ENCODE measurements at regions not wholly inside any gene's neighbourhood (a gene's known extent, or its start where the extent isn't known, plus 50 kb on each side); places are given as distances from the start of the nearest gene placed in this dataset.

DNA sequence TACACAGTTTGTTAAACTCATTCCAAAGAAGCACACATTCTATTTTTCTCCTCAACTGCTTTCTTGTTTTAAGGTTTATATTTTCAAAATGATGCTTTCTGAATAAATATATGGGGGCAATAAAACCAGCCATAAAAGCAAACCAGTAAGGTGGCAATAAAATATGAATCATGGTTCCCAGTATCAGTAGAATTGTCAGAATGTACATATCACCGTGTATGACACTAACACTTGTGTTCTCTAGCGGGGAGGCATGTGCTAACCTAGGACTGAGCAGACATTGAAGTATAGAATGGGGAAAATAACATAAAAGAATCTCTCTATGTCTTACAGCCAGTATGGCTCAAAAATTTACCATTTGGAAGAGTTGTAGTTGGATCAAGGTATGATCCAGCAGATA is 329.9 kb upstream of the ISL1 start:
- TF ChIP-seq, protein P1, sequence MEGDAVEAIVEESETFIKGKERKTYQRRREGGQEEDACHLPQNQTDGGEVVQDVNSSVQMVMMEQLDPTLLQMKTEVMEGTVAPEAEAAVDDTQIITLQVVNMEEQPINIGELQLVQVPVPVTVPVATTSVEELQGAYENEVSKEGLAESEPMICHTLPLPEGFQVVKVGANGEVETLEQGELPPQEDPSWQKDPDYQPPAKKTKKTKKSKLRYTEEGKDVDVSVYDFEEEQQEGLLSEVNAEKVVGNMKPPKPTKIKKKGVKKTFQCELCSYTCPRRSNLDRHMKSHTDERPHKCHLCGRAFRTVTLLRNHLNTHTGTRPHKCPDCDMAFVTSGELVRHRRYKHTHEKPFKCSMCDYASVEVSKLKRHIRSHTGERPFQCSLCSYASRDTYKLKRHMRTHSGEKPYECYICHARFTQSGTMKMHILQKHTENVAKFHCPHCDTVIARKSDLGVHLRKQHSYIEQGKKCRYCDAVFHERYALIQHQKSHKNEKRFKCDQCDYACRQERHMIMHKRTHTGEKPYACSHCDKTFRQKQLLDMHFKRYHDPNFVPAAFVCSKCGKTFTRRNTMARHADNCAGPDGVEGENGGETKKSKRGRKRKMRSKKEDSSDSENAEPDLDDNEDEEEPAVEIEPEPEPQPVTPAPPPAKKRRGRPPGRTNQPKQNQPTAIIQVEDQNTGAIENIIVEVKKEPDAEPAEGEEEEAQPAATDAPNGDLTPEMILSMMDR (IDR thresholded peaks at IDR 0.05; ENCODE audit: low read depth, low read length): no peak
- TF ChIP-seq MYC (IDR thresholded peaks at IDR 0.05; ENCODE audit: low read depth, low read length) (no peak), POLR2A (IDR thresholded peaks at IDR 0.05; ENCODE audit: extremely low read depth, insufficient read length) (no peak)
- TF ChIP-seq, protein P2, sequence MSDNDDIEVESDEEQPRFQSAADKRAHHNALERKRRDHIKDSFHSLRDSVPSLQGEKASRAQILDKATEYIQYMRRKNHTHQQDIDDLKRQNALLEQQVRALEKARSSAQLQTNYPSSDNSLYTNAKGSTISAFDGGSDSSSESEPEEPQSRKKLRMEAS (IDR thresholded peaks at IDR 0.05; ENCODE audit: low read depth, low read length): no peak

All from NB4 (cell line).